GM19452 (cell line): ENCODE measurements at regions not wholly inside any gene's neighbourhood (a gene's known extent, or its start where the extent isn't known, plus 50 kb on each side); places are given as distances from the start of the nearest gene placed in this dataset.
A peak's percentile ranks its signal among the peaks of the same experiment; 100 is the strongest.
"Not testable (repeated sequence)": the region's sequence is repeated elsewhere in the genome, so short reads cannot be mapped to it uniquely, and the experiment has no call there.

Experiments
- ATAC-seq: cut with Tn5 transposase; IDR thresholded peaks from one replicate; pipeline ENCODE4 v1.9.1; 2021; ENCODE audit not compliant: unreplicated experiment

- ATAC-seq, result no peak
These were observed 389.9 kb upstream of the EMCN start for GRCh38 chr4:100907465-100908454.

GRCh38 chr4:100906973-100907372 lies 389.2 kb upstream of the EMCN start:
- ATAC-seq, result no peak

- ATAC-seq, result not testable (repeated sequence)
These were observed 383.1 kb upstream of the EMCN start for GRCh38 chr4:100900945-100901344.

GRCh38 chr4:100900134-100900533 lies 382.3 kb upstream of the EMCN start:
- no peak for ATAC-seq

GRCh38 chr4:100898844-100899243 lies 381.0 kb upstream of the EMCN start:
- ATAC-seq, result no peak

GRCh38 chr4:100895556-100896197 lies 377.9 kb upstream of the EMCN start:
- peak; percentile 91 for ATAC-seq

- ATAC-seq, result no peak
These were observed 376.6 kb upstream of the EMCN start for GRCh38 chr4:100894339-100894870.

- no peak for ATAC-seq
These were observed 374.0 kb upstream of the EMCN start for GRCh38 chr4:100891808-100892207.

- ATAC-seq, result no peak
These were observed 372.1 kb upstream of the EMCN start for GRCh38 chr4:100889898-100890297.

GRCh38 chr4:100889401-100889800 lies 371.6 kb upstream of the EMCN start:
- peak; percentile 58 for ATAC-seq

GRCh38 chr4:100882661-100883060 lies 364.8 kb upstream of the EMCN start:
- ATAC-seq, result no peak

- no peak for ATAC-seq
These were observed 363.5 kb upstream of the EMCN start for GRCh38 chr4:100881283-100881682.

- ATAC-seq, result no peak
These were observed 362.2 kb upstream of the EMCN start for GRCh38 chr4:100880011-100880410.

- no peak for ATAC-seq
These were observed 361.6 kb upstream of the EMCN start for GRCh38 chr4:100879471-100879870.

GRCh38 chr4:100876546-100876945 lies 358.7 kb upstream of the EMCN start:
- no peak for ATAC-seq

GRCh38 chr4:100875296-100876068 lies 357.7 kb upstream of the EMCN start:
- no peak for ATAC-seq

GRCh38 chr4:100872811-100873210 lies 355.0 kb upstream of the EMCN start:
- ATAC-seq, result no peak

- no peak for ATAC-seq
These were observed 353.3 kb upstream of the EMCN start for GRCh38 chr4:100870940-100871772.

GRCh38 chr4:100869276-100869675 lies 351.5 kb upstream of the EMCN start:
- ATAC-seq, result no peak

GRCh38 chr4:100868281-100868680 lies 350.5 kb upstream of the EMCN start:
- not testable (repeated sequence) for ATAC-seq
